ENCODE measurements at regions not wholly inside any gene's neighbourhood (a gene's known extent, or its start where the extent isn't known, plus 50 kb on each side); places are given as distances from the start of the nearest gene placed in this dataset.

- no peak for DNase-seq (ENCODE audit: low read depth, low spot score)
- peak; percentile 58; the same call in 1 of the 2 replicates for ATAC-seq
- Histone ChIP-seq H3K9me3 (ENCODE audit: control insufficient read depth in 1 of 2, insufficient read depth in 1 of 2, low read depth in 1 of 2, low read length in 2 of 2) (no peaks in the 10 kb centered on the region), H2AFZ (ENCODE audit: low read depth, low read length, poor library complexity, severe bottlenecking) (no peak overlapping the region), H3K9ac (ENCODE audit: low read length) (no peak overlapping the region), H3K79me2 (ENCODE audit: insufficient read depth, low read length) (no peaks in the 10 kb centered on the region), H3K36me3 (ENCODE audit: control insufficient read depth in 1 of 2, insufficient read depth in 2 of 2, low read length in 2 of 2) (no peaks in the 10 kb centered on the region), H3K4me3 (replicated peaks in 1 of 2; ENCODE audit: low read depth in 1 of 2, low read length in 2 of 2) (no peak overlapping the region), H3K9me2 (ENCODE audit: insufficient read depth) (no peaks in the 10 kb centered on the region), H3K27me3 (ENCODE audit: insufficient read depth, low read length) (no peaks in the 10 kb centered on the region), H3K4me1 (ENCODE audit: control insufficient read depth in 1 of 2, insufficient read depth in 2 of 2, low read length in 2 of 2) (peaks cover 0 to 9% of the 10 kb centered on the region in 2 experiments; a peak in 2 of 4 replicates), H4K20me1 (ENCODE audit: insufficient read depth) (no peaks in the 10 kb centered on the region), H3K27ac (ENCODE audit: low read depth, low read length) (no peak overlapping the region), H3K4me2 (ENCODE audit: low read length) (peak overlapping the region; percentile 20)
- BruUV-seq (replicated peaks) = no TSS peak
- intact Hi-C loops (cut with micrococcal nuclease) = no loop called here
- POLR2A ChIA-PET = no interaction called here
- TF ChIP-seq ELF1 (IDR thresholded peaks at IDR 0.05; ENCODE audit: borderline replicate concordance, low read depth) (no peak), SRF (IDR thresholded peaks at IDR 0.05; ENCODE audit: low read depth) (no peak), ZFX (IDR thresholded peaks at IDR 0.05) (no peak), REST (IDR thresholded peaks at IDR 0.05; ENCODE audit: low read depth) (no peak), ATF3 (IDR thresholded peaks at IDR 0.05) (no peak), POLR2A (IDR thresholded peaks at IDR 0.05; ENCODE audit: borderline replicate concordance, extremely low read depth, insufficient read depth, insufficient read length) (no peak), JUND (IDR thresholded peaks at IDR 0.05) (no peak), YY1 (IDR thresholded peaks at IDR 0.05; ENCODE audit: extremely low read depth, insufficient replicate concordance, low read depth, low read length) (no peak), SP1 (IDR thresholded peaks at IDR 0.05; ENCODE audit: low read depth) (no peak), TCF7L2 (IDR thresholded peaks at IDR 0.05; ENCODE audit: borderline replicate concordance, extremely low read depth, insufficient read depth, insufficient read length) (no peak), EZH2phosphoT487 (IDR thresholded peaks at IDR 0.05; ENCODE audit: borderline replicate concordance) (no peak), MAX (IDR thresholded peaks at IDR 0.05) (no peak), CEBPB (IDR thresholded peaks at IDR 0.05; ENCODE audit: low read depth) (no peak)
- CTCF ChIA-PET = no interaction called here
- RAD21 ChIA-PET (ENCODE audit: low non-redundant PET in 1 of 2, low total read pairs in 2 of 2, uncharacterized antibody in 2 of 2, unreplicated experiment in 2 of 2) = no interaction called here
Measured at GRCh38 chr12:92624236-92624635, 78.6 kb upstream of the PLEKHG7 start.

Data from HCT116 (cell line).